HepG2 (cell line): ENCODE measurements at regions not wholly inside any gene's neighbourhood (a gene's known extent, or its start where the extent isn't known, plus 50 kb on each side); places are given as distances from the start of the nearest gene placed in this dataset.

Source experiments
- ATAC-seq: fragments of 200-7000 bp; cut with Tn5 transposase; 3 replicates; pipeline ENCODE4 v1.9.1; 2020; ENCODE audit warnings: mild to moderate bottlenecking, moderate library complexity
- BruUV-seq: library from RNA; stranded (reverse); fragments of 400-500 nt; replicated peaks from 2 replicates; lab custom pipeline; 2021; lab: Mats Ljungman, UMichigan
- CTCF ChIA-PET: fragments of 300-600 bp; formaldehyde crosslinking; extraction: SDS; loops from one replicate; lab custom pipeline; 2021; ENCODE audit warnings: low total read pairs, inconsistent platforms, low intra/inter-chr PET ratio; lab: Yijun Ruan, JAX
- POLR2A ChIA-PET: fragments of 350-600 bp; sonication (Branson Sonifier 250); formaldehyde crosslinking; loops from one replicate; lab custom pipeline; 2020; ENCODE audit warnings: antibody characterized with exemption, inconsistent platforms; lab: Yijun Ruan, JAX
- DNase-seq: peaks from one replicate; pipeline ENCODE4 v3.0.0-alpha.2; 2015; ENCODE audit warnings: low spot score
- FAIRE-seq: peaks from 3 replicates; lab custom pipeline; 2011; peaks lifted over from hg19 to GRCh38; lab: Jason Lieb, UNC
- H2AFZ ChIP-seq: one replicate; pipeline ENCODE4 v1.6.1; 2011; ENCODE audit warnings: low read length, inconsistent platforms
- H3K27ac ChIP-seq: fragments of 300-600 bp; 3 replicates; pipeline ENCODE4 v1.8.0; 2011; ENCODE audit warnings: mixed run types, mild to moderate bottlenecking, mixed read lengths, low read length, inconsistent platforms; ENCODE audit not compliant: insufficient read depth; ENCODE audit errors: extremely low read length
- H3K27me3 ChIP-seq, 2 experiments: fragments of 200-600 bp in 1 of 2; 2 replicates in 1 of 2; 3 replicates in 1 of 2; pipeline versions ENCODE4 v1.6.0 to v1.8.0; 2011; ENCODE audit warnings: low read length in 2 of 2, mild to moderate bottlenecking in 2 of 2, moderate library complexity in 2 of 2, inconsistent platforms in 1 of 2; ENCODE audit not compliant: insufficient read depth in 2 of 2, control insufficient read depth in 1 of 2
- H3K36me3 ChIP-seq, 2 experiments: fragments of 200-600 bp in 1 of 2; replicated peaks in 1 of 2; 2 replicates in 1 of 2; 3 replicates in 1 of 2; pipeline versions ENCODE4 v1.5.1 to v1.8.0; 2011; ENCODE audit warnings: low read length in 2 of 2, inconsistent platforms in 1 of 2; ENCODE audit not compliant: insufficient read depth in 2 of 2, control insufficient read depth in 1 of 2
- H3K4me1 ChIP-seq: 2 replicates; pipeline ENCODE4 v1.5.1; 2012; ENCODE audit warnings: low read length, inconsistent platforms; ENCODE audit not compliant: insufficient read depth
- H3K4me2 ChIP-seq: 2 replicates; pipeline ENCODE4 v1.6.0; 2011; ENCODE audit warnings: low read depth, low read length, inconsistent platforms
- H3K4me3 ChIP-seq, 3 experiments: fragments of 200-600 bp in 1 of 3; sonication (generic), shearing (Covaris generic) in 1 of 3; replicated peaks in 1 of 3; 2 replicates each; pipeline ENCODE4 v1.5.1; 2011 to 2016; ENCODE audit warnings: low read length in 3 of 3, inconsistent platforms in 2 of 3, low read depth in 2 of 3, mild to moderate bottlenecking in 2 of 3, control low read depth in 1 of 3, mixed read lengths in 1 of 3; ENCODE audit not compliant: insufficient read depth in 1 of 3
- H3K79me2 ChIP-seq: one replicate; pipeline ENCODE4 v1.6.1; 2011; ENCODE audit warnings: low read length, inconsistent platforms; ENCODE audit not compliant: insufficient read depth
- H3K9ac ChIP-seq: 2 replicates; pipeline ENCODE4 v1.6.0; 2011; ENCODE audit warnings: mild to moderate bottlenecking, low read depth, low read length, inconsistent platforms; ENCODE audit not compliant: insufficient read depth
- H3K9me3 ChIP-seq: 2 replicates; pipeline ENCODE4 v1.5.1; 2012; ENCODE audit warnings: mild to moderate bottlenecking, low read length
- H4K20me1 ChIP-seq: 2 replicates; pipeline ENCODE4 v1.6.0; 2011; ENCODE audit warnings: inconsistent platforms, mild to moderate bottlenecking, low read length, moderate library complexity; ENCODE audit not compliant: insufficient read depth
- FLYWCH1 ChIP-seq: sonication (generic); formaldehyde crosslinking; IDR thresholded peaks from 2 replicates; pipeline ENCODE4 v1.8.1; 2023; ENCODE audit warnings: mild to moderate bottlenecking, missing genetic modification reagents
- SETDB1 ChIP-seq: sonication (generic); formaldehyde crosslinking; IDR thresholded peaks from 2 replicates; pipeline ENCODE4 v1.5.1; 2020; ENCODE audit warnings: missing genetic modification reagents, mild to moderate bottlenecking, borderline replicate concordance
- TGIF2 ChIP-seq: IDR thresholded peaks from 2 replicates; pipeline ENCODE4 v1.6.1; 2016; ENCODE audit warnings: control low read depth, missing compliant biosample characterization
- ZBTB8A ChIP-seq: sonication (generic); formaldehyde crosslinking; IDR thresholded peaks from 2 replicates; pipeline ENCODE4 v1.4.0; 2020; ENCODE audit warnings: mild to moderate bottlenecking, low read depth, missing genetic modification reagents, borderline replicate concordance
- WGBS: methylation state at CpG from one replicate; pipeline ENCODE4 v1.1.6; 2017; ENCODE audit warnings: low lambda C conversion rate; 5-methylcytosine and 5-hydroxymethylcytosine counted together
- in situ Hi-C: cut with HindIII; loops from 2 replicates; pipeline ENCODE4 v1.10.0; 2017; ENCODE audit warnings: low pct_unique_long_range_greater_than_20kb; ENCODE audit not compliant: extremely low pct_ligation_motif_present
- intact Hi-C: fragments of 100-400 bp; cut with micrococcal nuclease; formaldehyde crosslinking; loops from one replicate; pipeline ENCODE4 v1.10.0; 2022; ENCODE audit not compliant: unreplicated experiment
- TF ChIP-seq, protein P1 (sequence below): fragments of 450-650 bp; IDR thresholded peaks from 2 replicates; pipeline ENCODE4 v1.6.1; 2016
- TF ChIP-seq, protein P2 (sequence below): sonication (generic); formaldehyde crosslinking; IDR thresholded peaks from 2 replicates; pipeline ENCODE4 v1.4.0; 2020; ENCODE audit warnings: missing genetic modification reagents

DNA sequence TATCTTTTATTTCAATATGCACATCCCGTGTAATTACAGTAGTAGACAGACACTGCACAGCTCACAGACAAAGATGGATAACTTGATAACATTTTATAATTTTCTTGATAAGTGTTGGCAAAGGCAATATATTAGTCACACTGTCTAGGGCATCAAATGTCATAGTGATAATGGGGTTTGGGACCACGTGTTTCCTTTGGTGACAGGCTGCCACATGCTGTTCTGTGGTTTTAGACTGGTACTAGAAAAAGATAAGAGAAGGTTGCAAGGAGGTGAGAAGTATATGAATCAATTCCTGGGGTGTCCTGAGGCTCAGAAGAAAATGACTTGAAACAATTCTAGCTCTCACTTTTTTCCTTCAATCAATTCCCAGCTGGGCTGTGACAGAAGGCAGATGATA, 258.8 kb upstream of the CHD1 start:
- DNase-seq (no peak), ATAC-seq (no peak), FAIRE-seq (no peak)
- no peaks in the 10 kb centered on the region for H3K27me3 ChIP-seq
- intact Hi-C loops, result no loop called here
- H2AFZ ChIP-seq, result no peak overlapping the region
- 7% methylated on average over 2 of the region's 2 CpGs for WGBS
- H3K9me3 ChIP-seq, result no peaks in the 10 kb centered on the region
- no peaks in the 10 kb centered on the region for H4K20me1 ChIP-seq
- H3K27ac ChIP-seq, result no peak overlapping the region
- in situ Hi-C loops, result no loop called here
- no peaks in the 10 kb centered on the region for H3K79me2 ChIP-seq
- H3K36me3 ChIP-seq, result no peaks in the 10 kb centered on the region
- CTCF ChIA-PET, result no interaction called here
- no peak overlapping the region for H3K9ac ChIP-seq
- BruUV-seq, result no TSS peak
- POLR2A ChIA-PET, result no interaction called here
- no peaks in the 10 kb centered on the region for H3K4me1 ChIP-seq
- no peak overlapping the region for H3K4me2 ChIP-seq
- H3K4me3 ChIP-seq, result no peak overlapping the region
- no peak for TF ChIP-seq FLYWCH1 (CRISPR knock-in tag)
- TF ChIP-seq, protein P1, sequence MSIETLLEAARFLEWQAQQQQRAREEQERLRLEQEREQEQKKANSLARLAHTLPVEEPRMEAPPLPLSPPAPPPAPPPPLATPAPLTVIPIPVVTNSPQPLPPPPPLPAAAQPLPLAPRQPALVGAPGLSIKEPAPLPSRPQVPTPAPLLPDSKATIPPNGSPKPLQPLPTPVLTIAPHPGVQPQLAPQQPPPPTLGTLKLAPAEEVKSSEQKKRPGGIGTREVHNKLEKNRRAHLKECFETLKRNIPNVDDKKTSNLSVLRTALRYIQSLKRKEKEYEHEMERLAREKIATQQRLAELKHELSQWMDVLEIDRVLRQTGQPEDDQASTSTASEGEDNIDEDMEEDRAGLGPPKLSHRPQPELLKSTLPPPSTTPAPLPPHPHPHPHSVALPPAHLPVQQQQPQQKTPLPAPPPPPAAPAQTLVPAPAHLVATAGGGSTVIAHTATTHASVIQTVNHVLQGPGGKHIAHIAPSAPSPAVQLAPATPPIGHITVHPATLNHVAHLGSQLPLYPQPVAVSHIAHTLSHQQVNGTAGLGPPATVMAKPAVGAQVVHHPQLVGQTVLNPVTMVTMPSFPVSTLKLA, result 0 out of 2 replicates have a peak, but pooled peaks have one; percentile 11
- no peak for TF ChIP-seq TGIF2 (CRISPR knock-in tag)
- TF ChIP-seq SETDB1 (CRISPR knock-in tag), result no peak
- TF ChIP-seq, protein P2, sequence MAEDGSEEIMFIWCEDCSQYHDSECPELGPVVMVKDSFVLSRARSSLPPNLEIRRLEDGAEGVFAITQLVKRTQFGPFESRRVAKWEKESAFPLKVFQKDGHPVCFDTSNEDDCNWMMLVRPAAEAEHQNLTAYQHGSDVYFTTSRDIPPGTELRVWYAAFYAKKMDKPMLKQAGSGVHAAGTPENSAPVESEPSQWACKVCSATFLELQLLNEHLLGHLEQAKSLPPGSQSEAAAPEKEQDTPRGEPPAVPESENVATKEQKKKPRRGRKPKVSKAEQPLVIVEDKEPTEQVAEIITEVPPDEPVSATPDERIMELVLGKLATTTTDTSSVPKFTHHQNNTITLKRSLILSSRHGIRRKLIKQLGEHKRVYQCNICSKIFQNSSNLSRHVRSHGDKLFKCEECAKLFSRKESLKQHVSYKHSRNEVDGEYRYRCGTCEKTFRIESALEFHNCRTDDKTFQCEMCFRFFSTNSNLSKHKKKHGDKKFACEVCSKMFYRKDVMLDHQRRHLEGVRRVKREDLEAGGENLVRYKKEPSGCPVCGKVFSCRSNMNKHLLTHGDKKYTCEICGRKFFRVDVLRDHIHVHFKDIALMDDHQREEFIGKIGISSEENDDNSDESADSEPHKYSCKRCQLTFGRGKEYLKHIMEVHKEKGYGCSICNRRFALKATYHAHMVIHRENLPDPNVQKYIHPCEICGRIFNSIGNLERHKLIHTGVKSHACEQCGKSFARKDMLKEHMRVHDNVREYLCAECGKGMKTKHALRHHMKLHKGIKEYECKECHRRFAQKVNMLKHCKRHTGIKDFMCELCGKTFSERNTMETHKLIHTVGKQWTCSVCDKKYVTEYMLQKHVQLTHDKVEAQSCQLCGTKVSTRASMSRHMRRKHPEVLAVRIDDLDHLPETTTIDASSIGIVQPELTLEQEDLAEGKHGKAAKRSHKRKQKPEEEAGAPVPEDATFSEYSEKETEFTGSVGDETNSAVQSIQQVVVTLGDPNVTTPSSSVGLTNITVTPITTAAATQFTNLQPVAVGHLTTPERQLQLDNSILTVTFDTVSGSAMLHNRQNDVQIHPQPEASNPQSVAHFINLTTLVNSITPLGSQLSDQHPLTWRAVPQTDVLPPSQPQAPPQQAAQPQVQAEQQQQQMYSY (CRISPR knock-in tag), result no peak
- TF ChIP-seq ZBTB8A (CRISPR knock-in tag), result no peak
- TF ChIP-seq, all 625 proteins: peak for 1
